ENCODE measurements at regions not wholly inside any gene's neighbourhood (a gene's known extent, or its start where the extent isn't known, plus 50 kb on each side); places are given as distances from the start of the nearest gene placed in this dataset.

DNA sequence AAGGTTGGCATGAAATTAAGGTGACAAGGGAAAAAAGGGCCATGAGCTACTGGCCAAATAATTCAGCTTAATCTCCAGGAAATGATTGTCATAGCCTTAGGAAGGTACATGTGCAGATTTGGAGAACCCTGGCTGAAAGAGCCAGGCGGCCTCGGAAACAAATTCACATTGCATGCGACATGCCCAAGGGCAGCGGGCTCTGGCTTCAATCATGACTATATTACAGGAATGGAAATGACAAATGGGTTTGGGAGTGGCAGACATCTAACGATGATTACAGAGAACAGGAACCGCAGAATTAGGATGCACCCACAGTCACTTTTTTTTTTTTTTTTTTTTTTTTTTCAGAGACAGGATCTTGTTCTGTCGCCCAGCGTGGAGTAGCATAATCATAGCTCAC lies 112.4 kb upstream of the SALL4 start:
- TF ChIP-seq POLR2AphosphoS5 (IDR thresholded peaks at IDR 0.05; ENCODE audit: low read depth, low read length): no peak
- TF ChIP-seq, protein P1, sequence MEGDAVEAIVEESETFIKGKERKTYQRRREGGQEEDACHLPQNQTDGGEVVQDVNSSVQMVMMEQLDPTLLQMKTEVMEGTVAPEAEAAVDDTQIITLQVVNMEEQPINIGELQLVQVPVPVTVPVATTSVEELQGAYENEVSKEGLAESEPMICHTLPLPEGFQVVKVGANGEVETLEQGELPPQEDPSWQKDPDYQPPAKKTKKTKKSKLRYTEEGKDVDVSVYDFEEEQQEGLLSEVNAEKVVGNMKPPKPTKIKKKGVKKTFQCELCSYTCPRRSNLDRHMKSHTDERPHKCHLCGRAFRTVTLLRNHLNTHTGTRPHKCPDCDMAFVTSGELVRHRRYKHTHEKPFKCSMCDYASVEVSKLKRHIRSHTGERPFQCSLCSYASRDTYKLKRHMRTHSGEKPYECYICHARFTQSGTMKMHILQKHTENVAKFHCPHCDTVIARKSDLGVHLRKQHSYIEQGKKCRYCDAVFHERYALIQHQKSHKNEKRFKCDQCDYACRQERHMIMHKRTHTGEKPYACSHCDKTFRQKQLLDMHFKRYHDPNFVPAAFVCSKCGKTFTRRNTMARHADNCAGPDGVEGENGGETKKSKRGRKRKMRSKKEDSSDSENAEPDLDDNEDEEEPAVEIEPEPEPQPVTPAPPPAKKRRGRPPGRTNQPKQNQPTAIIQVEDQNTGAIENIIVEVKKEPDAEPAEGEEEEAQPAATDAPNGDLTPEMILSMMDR (IDR thresholded peaks at IDR 0.05): no peak
- TF ChIP-seq, protein P2, sequence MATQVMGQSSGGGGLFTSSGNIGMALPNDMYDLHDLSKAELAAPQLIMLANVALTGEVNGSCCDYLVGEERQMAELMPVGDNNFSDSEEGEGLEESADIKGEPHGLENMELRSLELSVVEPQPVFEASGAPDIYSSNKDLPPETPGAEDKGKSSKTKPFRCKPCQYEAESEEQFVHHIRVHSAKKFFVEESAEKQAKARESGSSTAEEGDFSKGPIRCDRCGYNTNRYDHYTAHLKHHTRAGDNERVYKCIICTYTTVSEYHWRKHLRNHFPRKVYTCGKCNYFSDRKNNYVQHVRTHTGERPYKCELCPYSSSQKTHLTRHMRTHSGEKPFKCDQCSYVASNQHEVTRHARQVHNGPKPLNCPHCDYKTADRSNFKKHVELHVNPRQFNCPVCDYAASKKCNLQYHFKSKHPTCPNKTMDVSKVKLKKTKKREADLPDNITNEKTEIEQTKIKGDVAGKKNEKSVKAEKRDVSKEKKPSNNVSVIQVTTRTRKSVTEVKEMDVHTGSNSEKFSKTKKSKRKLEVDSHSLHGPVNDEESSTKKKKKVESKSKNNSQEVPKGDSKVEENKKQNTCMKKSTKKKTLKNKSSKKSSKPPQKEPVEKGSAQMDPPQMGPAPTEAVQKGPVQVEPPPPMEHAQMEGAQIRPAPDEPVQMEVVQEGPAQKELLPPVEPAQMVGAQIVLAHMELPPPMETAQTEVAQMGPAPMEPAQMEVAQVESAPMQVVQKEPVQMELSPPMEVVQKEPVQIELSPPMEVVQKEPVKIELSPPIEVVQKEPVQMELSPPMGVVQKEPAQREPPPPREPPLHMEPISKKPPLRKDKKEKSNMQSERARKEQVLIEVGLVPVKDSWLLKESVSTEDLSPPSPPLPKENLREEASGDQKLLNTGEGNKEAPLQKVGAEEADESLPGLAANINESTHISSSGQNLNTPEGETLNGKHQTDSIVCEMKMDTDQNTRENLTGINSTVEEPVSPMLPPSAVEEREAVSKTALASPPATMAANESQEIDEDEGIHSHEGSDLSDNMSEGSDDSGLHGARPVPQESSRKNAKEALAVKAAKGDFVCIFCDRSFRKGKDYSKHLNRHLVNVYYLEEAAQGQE (IDR thresholded peaks at IDR 0.05; ENCODE audit: insufficient read depth in 1 of 2, low read depth in 2 of 2, low read length in 1 of 2): no peak
- TF ChIP-seq TCF7L2 (IDR thresholded peaks at IDR 0.05; ENCODE audit: low read depth, low read length): no peak
